Colon (tissue), 2 donors: ENCODE measurements at regions not wholly inside any gene's neighbourhood (a gene's known extent, or its start where the extent isn't known, plus 50 kb on each side); places are given as distances from the start of the nearest gene placed in this dataset.
"Not testable (repeated sequence)": the region's sequence is repeated elsewhere in the genome, so short reads cannot be mapped to it uniquely, and the experiment has no call there.

ENCODE experiments used
- FAIRE-seq: peaks from 2 replicates; lab custom pipeline; 2012; peaks lifted over from hg19 to GRCh38; lab: Jason Lieb, UNC
- donor health status: control.
- donor health status: control.

GRCh38 chr16:26395700-26396099, 671.0 kb upstream of the C16orf82 start:
- FAIRE-seq, result no peak

- FAIRE-seq, result no peak
These were observed 670.1 kb upstream of the C16orf82 start for GRCh38 chr16:26396511-26397235.

DNA sequence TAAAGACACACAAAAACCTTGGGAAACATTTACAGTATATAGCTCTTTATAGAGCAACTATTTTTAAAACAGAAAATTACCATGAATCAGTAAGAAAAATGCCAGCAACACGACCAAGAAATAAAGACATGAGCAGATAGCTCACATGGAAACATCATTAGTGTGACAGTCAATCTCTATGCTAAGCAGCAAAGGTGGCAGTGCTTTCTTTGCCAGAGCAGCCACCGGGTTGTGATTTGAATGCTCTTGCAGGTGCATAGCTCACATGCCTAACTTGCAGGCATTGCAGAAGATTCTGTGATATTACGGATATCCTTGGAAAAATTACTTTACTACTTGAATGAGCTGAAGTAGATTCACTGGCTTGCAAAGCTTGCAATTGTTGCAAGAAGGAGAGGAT, 652.9 kb upstream of the C16orf82 start:
- no peak for FAIRE-seq

DNA sequence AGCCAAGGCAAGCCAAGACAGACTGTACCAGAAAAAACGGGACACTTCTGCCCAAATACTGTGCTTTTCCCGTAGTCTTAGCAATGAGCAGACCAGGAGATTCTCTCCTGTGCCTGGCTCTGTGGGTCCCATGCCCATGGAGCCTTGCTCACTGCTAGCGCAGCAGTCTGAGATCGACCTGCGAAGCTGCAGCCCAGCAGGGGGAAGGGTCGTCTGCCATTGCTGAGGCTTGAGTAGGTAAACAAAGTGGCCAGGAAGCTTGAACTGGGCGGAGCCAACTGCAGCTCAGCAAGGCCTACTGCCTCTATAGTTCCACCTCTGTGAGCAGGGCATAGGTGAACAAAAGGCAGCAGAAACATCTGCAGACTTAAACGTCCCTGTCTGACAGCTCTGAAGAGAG, 647.3 kb upstream of the C16orf82 start:
- FAIRE-seq, result not testable (repeated sequence)

DNA sequence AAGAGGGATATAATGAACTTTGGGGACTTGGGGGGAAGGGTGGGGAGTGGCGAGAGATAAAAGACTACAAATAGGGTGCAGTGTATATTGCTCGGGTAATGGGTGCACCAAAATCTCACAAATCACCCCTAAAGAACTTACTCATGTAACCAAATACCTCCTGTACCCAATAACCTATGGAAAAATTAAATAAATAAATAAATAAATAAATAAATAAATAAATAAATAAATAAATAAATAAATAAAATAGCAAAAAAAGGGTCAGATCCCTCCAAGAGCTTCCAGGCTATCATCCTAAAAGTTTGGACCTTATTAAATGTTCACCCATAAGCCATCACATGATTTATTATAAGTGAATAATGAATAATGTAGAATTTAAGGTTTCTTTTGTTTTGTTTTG, 636.1 kb upstream of the C16orf82 start:
- no peak for FAIRE-seq

GRCh38 chr16:26433807-26434206, 632.9 kb upstream of the C16orf82 start:
- FAIRE-seq, result no peak

DNA sequence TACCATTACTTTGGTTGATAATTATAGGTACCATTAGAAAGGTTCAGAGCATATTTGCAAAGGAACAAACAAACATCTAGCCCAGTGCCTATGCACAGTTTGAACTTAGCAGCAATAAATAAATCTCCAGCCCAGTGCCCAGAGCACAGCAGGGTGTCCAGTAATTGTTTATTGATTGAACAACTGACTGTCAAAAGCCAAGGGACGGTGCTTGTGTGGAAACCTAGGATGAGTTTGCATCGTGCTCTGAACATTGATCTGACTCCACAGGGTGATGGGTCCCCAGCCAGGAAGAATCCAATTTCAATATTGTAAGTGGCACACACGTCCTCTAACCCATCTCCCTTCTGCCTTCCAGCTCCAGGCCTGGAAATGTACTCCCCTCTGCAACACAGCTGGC, 625.5 kb upstream of the C16orf82 start:
- no peak for FAIRE-seq

GRCh38 chr16:26442321-26442720, 624.4 kb upstream of the C16orf82 start:
- FAIRE-seq, result no peak

DNA sequence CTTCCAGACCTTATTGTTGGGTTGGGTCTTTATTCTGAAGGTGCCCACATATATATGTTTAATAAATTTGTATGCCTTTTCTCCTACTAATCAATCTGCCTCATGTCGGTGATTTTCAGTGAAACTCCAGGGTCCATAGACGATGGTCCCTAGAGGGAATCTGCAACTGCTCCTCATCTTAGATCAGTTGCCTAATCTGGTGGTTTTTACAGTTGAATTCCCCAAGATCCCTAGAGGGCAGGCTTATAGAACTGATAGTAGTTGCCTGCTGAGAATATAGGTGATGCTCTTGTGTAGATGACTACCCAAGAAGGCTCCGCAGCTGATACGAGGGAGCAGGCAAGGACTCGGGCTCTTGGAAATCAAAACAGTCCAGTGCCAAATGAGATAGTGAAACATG, 619.2 kb upstream of the C16orf82 start:
- no peak for FAIRE-seq

DNA sequence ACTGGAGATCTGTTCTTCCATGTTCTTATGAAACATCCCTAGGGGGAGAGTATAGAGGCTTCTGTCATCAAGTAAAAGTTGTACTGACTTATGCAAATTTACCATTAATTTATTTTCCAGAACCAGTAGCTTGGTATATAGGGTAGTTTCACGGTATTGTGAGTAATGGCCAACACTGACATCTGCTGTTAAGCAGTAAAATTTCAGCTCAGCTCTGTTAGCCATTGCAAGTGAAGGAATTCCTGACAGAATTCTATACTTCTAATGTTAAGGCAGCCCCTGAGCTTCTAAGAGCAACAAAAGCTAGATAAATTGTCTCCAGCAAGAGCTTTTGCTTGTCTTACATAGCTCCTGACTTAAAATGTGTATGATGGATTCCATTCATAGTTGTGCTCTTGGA, 613.5 kb upstream of the C16orf82 start:
- no peak for FAIRE-seq

GRCh38 chr16:26454102-26454501, 612.6 kb upstream of the C16orf82 start:
- no peak for FAIRE-seq

- no peak for FAIRE-seq
These were observed 610.7 kb upstream of the C16orf82 start for GRCh38 chr16:26456074-26456473.

GRCh38 chr16:26457095-26457494, 609.6 kb upstream of the C16orf82 start:
- no peak for FAIRE-seq

GRCh38 chr16:26457882-26458281, 608.8 kb upstream of the C16orf82 start:
- FAIRE-seq, result no peak

- no peak for FAIRE-seq
These were observed 602.0 kb upstream of the C16orf82 start for GRCh38 chr16:26464576-26465266.

- FAIRE-seq, result not testable (repeated sequence)
These were observed 592.3 kb upstream of the C16orf82 start for GRCh38 chr16:26474405-26474804.

DNA sequence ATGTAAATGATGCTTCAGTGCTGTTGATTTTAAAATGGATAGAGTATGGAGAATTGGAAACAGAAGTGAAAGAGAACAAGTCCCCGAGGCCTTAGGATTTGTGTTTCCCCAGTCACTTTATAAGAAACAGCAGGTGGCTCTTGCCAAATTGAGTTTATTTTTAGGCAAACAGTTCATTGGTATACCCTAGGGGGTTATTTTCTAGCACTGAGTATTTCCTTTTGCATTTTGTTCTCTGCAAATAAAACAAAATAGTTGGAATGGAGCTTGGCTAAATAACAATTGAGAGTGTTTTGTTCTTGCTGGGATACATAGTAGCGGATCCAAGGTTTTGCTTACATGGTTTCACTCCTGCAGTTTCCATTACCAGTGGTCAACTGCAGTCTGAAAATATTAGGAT, 591.1 kb upstream of the C16orf82 start:
- FAIRE-seq, result no peak

GRCh38 chr16:26491101-26491670, 575.5 kb upstream of the C16orf82 start:
- FAIRE-seq, result no peak

GRCh38 chr16:26491962-26492361, 574.8 kb upstream of the C16orf82 start:
- FAIRE-seq, result no peak

DNA sequence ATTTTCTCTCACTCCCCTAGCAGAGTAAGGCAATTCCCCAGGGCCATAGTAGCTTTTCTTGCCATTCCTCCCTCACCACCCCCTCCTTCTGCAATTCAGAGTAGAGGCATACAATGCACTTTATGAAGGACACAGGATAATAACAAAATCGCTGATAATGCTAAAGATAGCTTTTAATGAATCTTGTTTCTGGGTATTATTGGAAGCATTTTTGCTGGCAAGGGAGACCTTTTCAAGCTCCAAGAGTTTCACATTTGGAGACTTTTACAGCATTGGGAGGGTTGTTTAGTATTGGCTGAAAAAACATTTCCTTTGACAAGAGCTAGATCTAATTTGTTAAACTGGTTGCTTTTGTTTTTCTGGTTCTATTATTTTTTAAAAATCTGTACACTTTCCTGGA, 573.0 kb upstream of the C16orf82 start:
- no peak for FAIRE-seq

- FAIRE-seq, result no peak
These were observed 568.8 kb upstream of the C16orf82 start for GRCh38 chr16:26497896-26498295.

GRCh38 chr16:26500326-26500725, 566.4 kb upstream of the C16orf82 start:
- no peak for FAIRE-seq

GRCh38 chr16:26505496-26505895, 561.2 kb upstream of the C16orf82 start:
- FAIRE-seq, result no peak

GRCh38 chr16:26508946-26509345, 557.8 kb upstream of the C16orf82 start:
- FAIRE-seq, result not testable (repeated sequence)
